ENCODE measurements at regions not wholly inside any gene's neighbourhood (a gene's known extent, or its start where the extent isn't known, plus 50 kb on each side); places are given as distances from the start of the nearest gene placed in this dataset.

DNA sequence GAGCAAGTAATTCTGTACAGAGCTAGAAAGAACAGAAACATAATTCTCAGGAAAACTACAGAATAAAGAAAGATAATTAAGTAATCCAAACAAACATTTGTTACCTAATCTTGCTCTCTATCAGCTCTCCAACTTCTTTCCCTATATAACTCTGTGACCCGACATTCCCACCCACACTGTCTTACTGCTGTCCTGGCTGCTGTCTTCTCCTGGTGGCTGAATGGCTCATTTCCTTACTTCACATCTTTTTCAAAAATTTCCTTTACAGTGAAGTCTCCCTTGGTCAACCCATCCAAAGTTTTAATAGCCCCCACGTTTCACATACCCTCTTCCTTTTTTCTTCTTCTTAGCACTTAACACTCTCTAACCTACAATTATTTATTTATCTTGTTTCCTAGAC lies 64.0 kb downstream of the HYCC1 start:
- TF ChIP-seq, protein P1, sequence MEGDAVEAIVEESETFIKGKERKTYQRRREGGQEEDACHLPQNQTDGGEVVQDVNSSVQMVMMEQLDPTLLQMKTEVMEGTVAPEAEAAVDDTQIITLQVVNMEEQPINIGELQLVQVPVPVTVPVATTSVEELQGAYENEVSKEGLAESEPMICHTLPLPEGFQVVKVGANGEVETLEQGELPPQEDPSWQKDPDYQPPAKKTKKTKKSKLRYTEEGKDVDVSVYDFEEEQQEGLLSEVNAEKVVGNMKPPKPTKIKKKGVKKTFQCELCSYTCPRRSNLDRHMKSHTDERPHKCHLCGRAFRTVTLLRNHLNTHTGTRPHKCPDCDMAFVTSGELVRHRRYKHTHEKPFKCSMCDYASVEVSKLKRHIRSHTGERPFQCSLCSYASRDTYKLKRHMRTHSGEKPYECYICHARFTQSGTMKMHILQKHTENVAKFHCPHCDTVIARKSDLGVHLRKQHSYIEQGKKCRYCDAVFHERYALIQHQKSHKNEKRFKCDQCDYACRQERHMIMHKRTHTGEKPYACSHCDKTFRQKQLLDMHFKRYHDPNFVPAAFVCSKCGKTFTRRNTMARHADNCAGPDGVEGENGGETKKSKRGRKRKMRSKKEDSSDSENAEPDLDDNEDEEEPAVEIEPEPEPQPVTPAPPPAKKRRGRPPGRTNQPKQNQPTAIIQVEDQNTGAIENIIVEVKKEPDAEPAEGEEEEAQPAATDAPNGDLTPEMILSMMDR (IDR thresholded peaks at IDR 0.05) = no peak
- TF ChIP-seq POLR2AphosphoS5 (IDR thresholded peaks at IDR 0.05) = no peak
